HG02884 (cell line): ENCODE measurements at regions not wholly inside any gene's neighbourhood (a gene's known extent, or its start where the extent isn't known, plus 50 kb on each side); places are given as distances from the start of the nearest gene placed in this dataset.

Experiments used
- ATAC-seq: cut with Tn5 transposase; IDR thresholded peaks from one replicate; pipeline ENCODE4 v1.9.1; 2021; ENCODE audit warnings: mild to moderate bottlenecking, moderate library complexity; ENCODE audit not compliant: unreplicated experiment

GRCh38 chr13:80430561-80430960 is 89.6 kb upstream of the SPRY2 start:
- no peak for ATAC-seq

GRCh38 chr13:80428349-80429096 is 87.6 kb upstream of the SPRY2 start:
- no peak for ATAC-seq

GRCh38 chr13:80419416-80419815 is 78.5 kb upstream of the SPRY2 start:
- no peak for ATAC-seq

GRCh38 chr13:80413611-80414010 is 72.7 kb upstream of the SPRY2 start:
- no peak for ATAC-seq

GRCh38 chr13:80408270-80408669 is 67.3 kb upstream of the SPRY2 start:
- no peak for ATAC-seq

- ATAC-seq: no peak
Measured at GRCh38 chr13:80400865-80401426, 60.0 kb upstream of the SPRY2 start.

GRCh38 chr13:80400164-80400864 is 59.4 kb upstream of the SPRY2 start:
- no peak for ATAC-seq

GRCh38 chr13:80399340-80400163 is 58.6 kb upstream of the SPRY2 start:
- ATAC-seq: peak; percentile 49
